GM23338 (cell line): ENCODE measurements at regions not wholly inside any gene's neighbourhood (a gene's known extent, or its start where the extent isn't known, plus 50 kb on each side); places are given as distances from the start of the nearest gene placed in this dataset.

Source experiments
- CTCF ChIP-seq, 2 experiments: fragments of 200-600 bp in 1 of 2; sonication (generic) in 1 of 2; conservative IDR thresholded peaks; 2 replicates each; pipeline versions ENCODE4 v1.5.1 to v1.6.1; 2016 to 2017; ENCODE audit warnings: antibody characterized with exemption in 2 of 2, low read depth in 2 of 2, mild to moderate bottlenecking in 2 of 2, moderate library complexity in 1 of 2
- ETS1 ChIP-seq: IDR thresholded peaks from 2 replicates; pipeline ENCODE4 v1.6.1; 2016; ENCODE audit warnings: antibody characterized with exemption
- EZH2 ChIP-seq: fragments of 200-600 bp; sonication (generic); IDR thresholded peaks from one replicate; pipeline ENCODE4 v1.8.0; 2017; ENCODE audit warnings: antibody characterized with exemption, mild to moderate bottlenecking, low read depth; ENCODE audit not compliant: unreplicated experiment
- POLR2AphosphoS5 ChIP-seq: IDR thresholded peaks from 2 replicates; pipeline ENCODE4 v1.6.1; 2016; ENCODE audit warnings: antibody characterized with exemption, low read depth

GRCh38 chr5:133854554-133854953, 113.9 kb downstream of the C5orf15 start:
- TF ChIP-seq EZH2 (no peak), POLR2AphosphoS5 (no peak), ETS1 (no peak), CTCF (conservative IDR thresholded peaks at IDR 0.05; ENCODE audit: low read depth in 2 of 2) (no peak)
